GM18951 (cell line): ENCODE measurements at regions not wholly inside any gene's neighbourhood (a gene's known extent, or its start where the extent isn't known, plus 50 kb on each side); places are given as distances from the start of the nearest gene placed in this dataset.
"Not testable (repeated sequence)": the region's sequence is repeated elsewhere in the genome, so short reads cannot be mapped to it uniquely, and the experiment has no call there.

Source experiments
- POLR2A ChIP-seq: IDR thresholded peaks from 4 replicates; pipeline ENCODE4 v1.6.1; 2011; ENCODE audit warnings: mild to moderate bottlenecking; ENCODE audit not compliant: insufficient read length, insufficient read depth; ENCODE audit errors: extremely low read depth
- in situ Hi-C: fragments of 300-500 bp; cut with MboI; formaldehyde crosslinking; loops from one replicate; pipeline ENCODE4 v1.12.0; 2022; ENCODE audit warnings: low sequenced_read_pairs, mixed read lengths, inconsistent platforms; ENCODE audit not compliant: unreplicated experiment

DNA sequence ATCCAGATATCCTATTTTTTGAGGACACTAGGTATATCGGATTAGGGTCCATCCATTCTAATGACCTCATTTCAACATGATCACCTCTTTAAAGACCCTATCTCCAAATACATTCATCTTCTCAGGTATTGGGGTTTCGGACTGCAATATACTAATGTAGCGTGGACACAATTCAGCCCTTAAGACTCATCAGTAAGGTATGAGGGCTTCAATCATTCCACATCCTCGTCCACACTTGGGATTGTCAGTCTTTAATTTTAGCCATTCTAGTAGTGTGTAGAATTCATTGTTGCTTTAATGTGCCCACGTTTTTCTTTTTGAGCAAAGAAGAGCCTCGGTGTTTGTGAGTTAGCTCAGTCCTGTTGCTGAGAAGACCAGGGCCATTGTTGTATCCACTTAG, 177.0 kb upstream of the TBX3 start:
- in situ Hi-C loops: no loop called here
- no peak for TF ChIP-seq POLR2A

DNA sequence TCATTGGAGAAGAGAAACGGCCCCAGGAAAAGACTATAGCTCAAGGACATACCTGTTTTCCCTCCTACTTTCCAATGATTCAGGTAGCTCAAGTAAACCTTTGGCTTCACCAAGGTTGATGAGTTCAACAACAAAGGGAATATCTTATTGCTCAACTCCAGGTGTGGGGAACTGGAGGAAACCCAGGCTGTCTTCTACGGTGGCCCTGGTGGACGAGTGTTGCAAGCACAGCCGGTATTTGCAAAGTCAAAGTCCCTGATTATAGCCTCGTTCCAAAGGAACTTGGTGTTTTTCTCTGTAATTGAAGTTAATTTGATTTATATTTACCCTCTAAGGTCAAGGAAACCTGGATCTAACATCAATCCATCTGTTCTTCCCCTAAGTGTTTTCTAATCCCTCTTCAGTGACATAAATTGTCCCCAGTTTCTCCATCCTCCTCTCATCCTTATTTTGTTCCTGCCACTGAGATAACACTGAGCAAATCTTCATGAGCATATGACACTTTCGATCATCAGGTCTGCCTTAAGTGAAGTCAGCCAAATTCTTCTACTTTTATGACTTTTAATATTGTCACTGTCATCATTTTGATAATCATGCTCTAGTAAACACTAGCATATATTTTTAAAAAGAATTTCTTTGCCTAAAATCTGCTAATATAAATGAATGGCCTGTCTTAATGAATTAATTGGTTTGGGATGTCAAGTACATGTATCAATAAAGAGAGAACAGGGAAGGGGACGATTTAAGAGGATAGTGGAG, 174.6 kb upstream of the TBX3 start:
- TF ChIP-seq POLR2A: no peak
- in situ Hi-C loops: no loop called here

DNA sequence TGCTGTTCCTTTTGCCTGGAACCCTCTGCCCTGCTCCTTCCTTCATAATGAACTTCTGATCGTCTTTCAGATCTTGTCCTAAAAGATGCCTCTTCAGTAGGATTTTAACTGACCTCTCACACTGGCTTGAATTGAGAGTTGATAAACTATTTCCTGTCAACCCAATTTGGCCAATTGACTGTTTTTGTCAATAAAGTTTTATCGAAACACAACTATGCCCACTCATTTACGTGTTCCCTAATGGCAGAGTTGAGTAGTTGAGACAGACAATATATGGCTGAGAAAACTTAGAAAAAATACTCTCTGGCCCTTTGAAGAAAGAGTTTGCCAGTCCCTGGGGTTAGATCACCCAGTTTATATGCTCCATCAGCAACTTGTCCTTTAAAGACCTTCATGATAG, 171.7 kb upstream of the TBX3 start:
- in situ Hi-C loops: no loop called here
- TF ChIP-seq POLR2A: no peak

DNA sequence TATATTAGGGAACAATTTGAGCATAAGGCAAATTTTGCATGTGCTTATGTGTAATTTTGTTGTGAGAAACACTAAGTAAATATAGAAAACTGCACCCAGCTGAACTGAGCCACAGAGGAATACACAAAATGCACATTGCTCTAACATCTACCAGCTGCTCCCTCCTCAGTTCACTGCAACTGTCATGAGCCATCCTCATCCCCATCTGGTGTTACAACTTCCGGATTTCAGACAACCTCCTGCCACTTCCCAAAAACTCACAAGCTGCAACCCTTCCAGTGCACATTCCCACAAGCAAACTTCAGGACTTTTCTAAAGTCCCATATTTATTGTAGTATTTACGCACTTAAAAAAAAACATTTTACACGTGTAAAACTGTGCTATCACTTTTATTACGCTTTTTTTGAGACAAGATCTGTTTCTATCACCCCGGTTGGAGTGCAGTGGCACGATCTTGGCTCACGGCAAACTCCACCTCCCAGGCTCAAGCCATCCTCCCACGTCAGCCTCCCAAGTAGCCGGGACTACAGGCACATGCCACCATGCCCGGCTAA, 169.1 kb upstream of the TBX3 start:
- no peak for TF ChIP-seq POLR2A
- in situ Hi-C loops: no loop called here

DNA sequence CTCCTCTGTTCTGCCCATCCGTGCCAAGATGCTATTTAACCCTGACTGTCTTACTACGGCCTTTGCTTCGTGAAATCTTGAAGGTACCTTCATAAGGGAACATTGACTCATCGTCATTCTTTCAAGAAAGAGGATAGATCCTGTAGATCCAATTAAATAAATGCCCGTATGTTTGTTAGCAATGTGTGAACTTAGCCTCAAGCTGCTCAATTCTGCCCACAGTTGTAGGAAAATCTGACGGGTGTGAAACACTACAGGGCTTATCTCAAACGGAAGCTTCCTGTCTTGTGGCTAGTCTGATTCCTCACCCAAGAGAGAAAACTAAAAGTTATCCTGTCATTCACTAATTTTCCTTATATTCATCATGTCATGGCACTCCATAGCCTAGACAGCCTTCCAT, 168.0 kb upstream of the TBX3 start:
- no peak for TF ChIP-seq POLR2A
- in situ Hi-C loops: no loop called here

DNA sequence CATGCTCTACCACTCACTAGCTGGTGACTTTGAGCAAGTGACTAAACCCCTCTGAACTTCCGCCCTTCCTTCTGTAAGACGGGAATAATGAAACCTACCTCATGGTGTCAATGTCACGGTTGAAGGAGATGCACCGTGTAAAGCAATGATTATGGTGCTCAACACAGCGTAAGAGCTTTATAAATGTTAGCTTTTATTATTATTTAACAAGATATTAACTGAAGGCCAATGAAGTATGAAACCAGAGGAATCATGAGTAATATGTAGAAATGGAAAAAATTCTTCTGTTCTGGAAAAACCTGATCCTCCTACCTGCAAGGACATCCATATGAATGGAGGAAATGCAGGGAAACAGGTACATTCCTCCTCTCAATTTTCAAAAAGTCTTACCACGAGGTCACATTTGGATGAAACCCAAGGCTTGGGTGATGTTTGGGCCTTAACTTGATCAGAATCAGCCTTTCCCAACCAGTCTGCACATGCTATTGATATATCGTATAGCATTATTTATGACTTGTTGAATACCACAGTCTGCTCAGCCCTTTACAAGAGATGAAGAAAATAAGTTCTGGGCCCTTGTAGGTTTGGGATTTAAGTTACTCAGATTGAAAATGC, 166.8 kb upstream of the TBX3 start:
- no peak for TF ChIP-seq POLR2A
- in situ Hi-C loops: no loop called here

DNA sequence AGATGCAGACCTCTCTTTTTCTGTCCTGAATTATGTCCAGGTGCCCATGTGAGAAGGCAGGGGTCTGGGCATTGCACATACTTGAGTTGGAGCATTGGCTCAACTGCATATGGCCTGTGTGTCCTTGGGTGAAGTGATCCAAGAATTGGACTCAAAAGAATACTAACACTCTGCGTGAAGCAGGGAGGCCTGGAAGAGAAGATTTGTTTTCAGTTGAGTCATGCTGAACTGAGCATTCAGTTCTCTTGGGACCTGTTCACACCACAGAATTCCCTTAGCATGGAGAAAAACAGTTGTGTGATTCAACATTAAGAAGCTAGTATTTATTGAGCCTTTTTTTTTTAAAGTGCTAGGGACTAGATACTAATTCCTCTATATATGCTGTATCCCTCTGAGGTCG, 164.7 kb upstream of the TBX3 start:
- in situ Hi-C loops: no loop called here
- TF ChIP-seq POLR2A: no peak

DNA sequence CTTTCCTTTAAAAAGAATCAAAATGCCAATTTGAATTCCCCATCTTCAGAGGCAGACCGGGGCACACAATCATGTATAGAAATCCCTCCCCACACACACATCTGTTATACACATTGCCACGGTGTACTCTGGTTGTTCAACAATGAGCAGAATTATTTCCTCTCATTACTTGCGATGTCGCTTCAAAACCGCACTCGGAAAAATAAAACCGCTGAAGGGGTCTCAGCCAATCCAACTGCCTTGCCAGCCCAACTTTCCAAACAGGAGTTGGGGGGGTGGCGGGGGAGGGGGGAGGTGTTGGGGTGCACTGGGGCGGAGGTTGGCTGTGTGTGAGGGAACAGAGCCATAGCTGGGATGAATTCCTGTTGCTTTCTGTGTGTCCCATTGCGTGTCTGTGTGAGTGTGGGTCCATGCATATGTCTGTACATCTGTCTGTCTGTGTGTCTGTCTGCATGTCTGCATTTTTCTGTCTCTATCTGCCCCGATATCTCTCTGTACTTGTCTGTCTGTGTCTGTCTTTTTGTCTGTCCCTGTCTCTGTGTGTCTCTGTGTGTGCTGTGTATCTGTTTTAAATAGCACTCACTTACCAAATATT, 163.6 kb upstream of the TBX3 start:
- TF ChIP-seq POLR2A: no peak
- in situ Hi-C loops: no loop called here

DNA sequence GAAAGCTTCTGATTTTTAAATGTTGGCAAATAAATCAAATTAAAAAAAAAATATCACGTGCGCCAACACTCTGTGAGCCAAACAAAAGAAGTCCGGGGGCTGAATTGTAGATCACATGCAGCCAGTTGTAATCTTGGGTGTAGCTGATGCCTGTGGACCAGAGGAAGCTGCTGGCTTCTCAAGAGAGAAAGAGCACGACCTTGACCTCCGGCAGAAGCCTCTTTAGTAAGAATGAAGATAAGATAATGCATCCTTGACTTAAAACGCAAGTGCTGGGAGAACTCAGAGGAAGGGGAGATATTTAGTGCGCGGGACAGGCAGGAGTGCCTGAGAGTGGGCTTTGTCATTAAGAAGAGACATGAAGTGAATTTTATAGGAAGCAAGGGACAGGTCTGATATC, 162.8 kb upstream of the TBX3 start:
- no peak for TF ChIP-seq POLR2A
- in situ Hi-C loops: no loop called here

DNA sequence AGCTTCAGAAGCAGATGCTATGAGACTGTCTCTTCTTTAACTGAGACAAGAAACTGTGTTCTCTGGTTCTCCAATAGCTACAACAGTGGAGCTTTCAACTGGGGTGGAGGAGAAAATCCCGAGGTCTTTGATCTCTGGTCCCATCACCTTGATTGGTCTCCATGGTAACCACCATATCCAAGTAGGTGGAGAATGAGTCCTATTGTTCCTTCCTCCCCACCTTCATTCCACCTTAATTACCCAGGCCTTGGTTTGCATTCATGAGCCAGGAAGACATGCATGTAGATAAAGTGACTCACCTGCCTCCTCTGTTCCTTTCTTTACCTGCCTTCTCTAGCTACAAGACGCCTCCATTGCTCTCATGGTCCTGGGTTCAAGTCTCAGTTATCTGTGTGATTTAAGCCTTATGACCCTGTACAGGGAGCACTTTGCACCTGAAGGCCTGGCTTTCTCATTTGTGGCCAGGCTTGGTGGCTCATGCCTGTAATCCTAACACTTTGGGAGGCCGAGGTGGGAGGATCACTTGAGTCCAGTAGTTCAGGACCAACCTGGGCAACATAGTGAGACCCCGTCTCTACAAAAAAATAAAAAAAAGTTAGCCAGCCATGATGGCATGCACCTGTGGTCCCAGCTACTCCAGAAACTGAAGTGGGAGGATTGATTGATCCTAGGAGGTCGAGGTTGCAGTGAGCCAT, 157.7 kb upstream of the TBX3 start:
- in situ Hi-C loops: no loop called here

DNA sequence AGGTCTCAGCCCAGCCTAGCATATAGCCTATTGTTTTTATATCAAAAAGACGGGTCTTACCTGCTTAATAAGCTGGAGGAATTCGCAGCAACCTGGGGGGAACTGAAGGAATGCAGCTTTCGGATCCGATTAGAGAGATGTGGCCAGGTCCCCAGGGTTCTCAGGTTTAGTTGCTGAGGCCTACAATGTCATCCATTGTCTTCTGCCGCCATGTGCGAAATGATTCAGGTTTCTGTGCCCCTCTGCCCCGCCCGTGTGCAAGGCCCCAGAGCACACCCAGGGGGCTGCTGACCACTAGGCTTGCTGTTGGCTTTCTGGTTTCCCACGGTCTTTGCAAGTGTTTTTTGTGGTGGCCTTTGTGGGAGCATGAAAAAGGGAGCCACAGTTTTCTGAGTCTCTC, 154.5 kb upstream of the TBX3 start:
- in situ Hi-C loops: no loop called here
- no peak for TF ChIP-seq POLR2A

More for the DNA sequence above, 157.7 kb upstream of the TBX3 start:
- no peak for TF ChIP-seq POLR2A

DNA sequence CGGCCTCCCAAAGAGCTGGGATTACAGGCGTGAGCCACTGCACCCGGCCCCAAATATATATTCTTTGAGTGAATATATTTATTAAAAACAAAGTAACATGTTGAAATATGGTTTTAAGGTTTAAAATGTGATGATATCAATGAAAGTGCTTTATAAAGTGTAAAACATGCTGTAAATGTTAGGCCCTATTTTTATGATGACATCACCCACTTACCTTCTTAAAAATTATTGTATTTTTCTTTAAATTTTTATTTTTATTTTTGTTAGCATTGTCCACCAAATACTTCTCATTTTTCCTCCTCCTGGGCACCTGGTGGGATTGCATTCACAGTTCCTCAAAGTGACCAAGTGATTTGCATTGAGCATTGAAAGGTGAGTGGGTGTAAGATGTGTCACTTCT, 152.6 kb upstream of the TBX3 start:
- in situ Hi-C loops: no loop called here
- no peak for TF ChIP-seq POLR2A

DNA sequence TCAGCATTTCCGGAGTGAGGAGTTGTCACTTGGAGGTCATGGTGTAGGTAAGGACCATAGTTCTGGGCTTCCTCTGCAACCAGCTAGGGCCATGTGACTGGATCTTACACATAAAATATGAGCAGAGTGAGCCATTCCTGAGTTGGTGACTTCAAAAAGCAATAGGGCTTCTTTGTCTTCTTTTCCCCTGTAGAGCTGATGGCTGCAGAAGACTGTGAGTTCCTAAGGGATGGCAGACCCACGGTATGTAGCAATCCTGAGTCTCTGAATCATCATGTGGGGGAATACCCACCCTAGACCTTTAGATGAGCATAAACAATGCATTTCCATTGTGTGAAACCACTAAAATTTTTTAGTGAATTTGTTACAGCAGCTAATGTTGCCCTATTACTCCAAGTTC, 151.1 kb upstream of the TBX3 start:
- in situ Hi-C loops: no loop called here
- no peak for TF ChIP-seq POLR2A

DNA sequence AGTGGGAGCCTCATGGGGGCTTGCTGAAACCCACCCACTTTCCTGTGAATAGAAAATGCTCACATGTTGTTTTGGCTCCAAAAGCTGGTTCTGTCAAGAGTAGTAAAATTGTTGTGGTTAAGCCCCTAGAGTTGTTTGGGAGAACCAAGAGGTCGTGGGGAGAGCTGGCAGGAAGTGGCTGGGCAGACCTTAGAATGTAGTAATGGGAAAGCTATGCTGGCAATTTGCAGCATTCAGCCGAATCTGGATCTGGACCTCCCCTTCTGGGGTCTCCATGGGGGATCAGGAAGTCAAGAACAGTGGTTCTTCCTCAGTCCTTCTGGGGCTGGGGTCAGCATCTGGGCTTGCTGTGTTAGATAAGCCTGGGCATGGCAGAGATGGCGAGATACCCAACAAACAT, 150.6 kb upstream of the TBX3 start:
- in situ Hi-C loops: no loop called here
- TF ChIP-seq POLR2A: no peak

DNA sequence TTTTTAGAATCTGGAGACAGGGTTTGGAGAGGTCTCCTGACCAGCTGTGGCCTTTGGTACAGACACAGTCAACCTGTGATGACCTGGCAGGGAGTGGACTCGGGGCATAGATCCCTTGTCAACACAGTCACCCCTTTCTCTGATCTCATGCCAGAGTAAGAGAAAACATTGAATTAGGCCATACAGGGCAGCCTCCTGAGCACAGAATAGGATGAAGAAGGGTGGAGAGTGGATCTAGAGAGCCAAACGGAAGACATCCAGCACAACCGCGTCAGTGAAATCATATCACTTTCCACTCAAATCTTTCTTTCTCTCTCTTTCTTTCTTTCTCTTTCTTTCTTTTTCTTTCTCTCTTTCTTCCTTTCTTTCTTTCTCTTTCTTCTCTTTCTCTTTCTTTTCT, 145.9 kb upstream of the TBX3 start:
- no peak for TF ChIP-seq POLR2A
- in situ Hi-C loops: no loop called here

DNA sequence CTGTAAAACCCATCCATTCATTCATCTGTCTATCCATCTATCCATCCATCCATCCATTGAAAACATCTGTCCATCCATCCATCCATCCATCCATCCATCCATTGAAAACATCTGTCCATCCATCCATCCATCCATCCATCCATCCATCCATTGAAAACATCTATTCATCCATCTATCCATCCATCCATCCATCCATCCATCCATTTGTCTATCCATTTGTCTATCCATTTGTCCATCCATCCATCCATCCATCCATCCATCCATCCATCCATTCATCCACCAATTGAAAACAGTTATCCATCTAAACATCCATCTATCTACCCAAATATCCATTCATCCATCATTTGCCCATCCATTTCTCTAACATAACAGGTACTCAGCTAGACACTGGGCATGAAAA, 145.3 kb upstream of the TBX3 start:
- in situ Hi-C loops: not testable (repeated sequence)
